Fibroblast of upper back skin (primary cell): ENCODE measurements at regions not wholly inside any gene's neighbourhood (a gene's known extent, or its start where the extent isn't known, plus 50 kb on each side); places are given as distances from the start of the nearest gene placed in this dataset.
"Not testable (repeated sequence)": the region's sequence is repeated elsewhere in the genome, so short reads cannot be mapped to it uniquely, and the experiment has no call there.

ENCODE experiments used
- DNase-seq: peaks from one replicate; pipeline ENCODE4 v3.0.0-alpha.2; 2013

- no peak for DNase-seq
Observed at GRCh38 chr6:77322604-77323003, 140.7 kb downstream of the HTR1B start.

- no peak for DNase-seq
Observed at GRCh38 chr6:77318256-77318655, 145.0 kb downstream of the HTR1B start.

GRCh38 chr6:77313595-77313994 lies 149.7 kb downstream of the HTR1B start:
- DNase-seq = no peak

GRCh38 chr6:77299931-77300330 lies 163.4 kb downstream of the HTR1B start:
- no peak for DNase-seq

GRCh38 chr6:77298283-77298682 lies 165.0 kb downstream of the HTR1B start:
- DNase-seq = no peak

GRCh38 chr6:77292564-77293546 lies 170.4 kb downstream of the HTR1B start:
- peak; percentile 89 for DNase-seq

GRCh38 chr6:77290798-77291197 lies 172.5 kb downstream of the HTR1B start:
- DNase-seq = no peak

GRCh38 chr6:77286541-77286940 lies 176.8 kb downstream of the HTR1B start:
- DNase-seq = no peak

- no peak for DNase-seq
Observed at GRCh38 chr6:77273929-77274328, 189.4 kb downstream of the HTR1B start.

- DNase-seq = no peak
Observed at GRCh38 chr6:77264970-77265369, 198.3 kb downstream of the HTR1B start.

GRCh38 chr6:77263003-77263402 lies 200.3 kb downstream of the HTR1B start:
- DNase-seq = no peak

- DNase-seq = not testable (repeated sequence)
Observed at GRCh38 chr6:77251801-77252200, 211.5 kb downstream of the HTR1B start.

GRCh38 chr6:77249560-77249959 lies 213.7 kb downstream of the HTR1B start:
- no peak for DNase-seq

GRCh38 chr6:77245026-77245425 lies 218.3 kb downstream of the HTR1B start:
- DNase-seq = no peak

- peak; percentile 31 for DNase-seq
Observed at GRCh38 chr6:77231438-77232305, 231.6 kb downstream of the HTR1B start.

- no peak for DNase-seq
Observed at GRCh38 chr6:77228279-77228678, 235.0 kb downstream of the HTR1B start.

GRCh38 chr6:77217896-77218295 lies 245.4 kb downstream of the HTR1B start:
- DNase-seq = no peak

- peak; percentile 28 for DNase-seq
Observed at GRCh38 chr6:77205936-77206335, 257.4 kb downstream of the HTR1B start.

GRCh38 chr6:77204555-77204954 lies 258.7 kb downstream of the HTR1B start:
- DNase-seq = no peak

- DNase-seq = no peak
Observed at GRCh38 chr6:77183447-77183846, 279.8 kb downstream of the HTR1B start.

- DNase-seq = no peak
Observed at GRCh38 chr6:77181749-77182148, 281.5 kb downstream of the HTR1B start.

GRCh38 chr6:77180326-77180725 lies 283.0 kb downstream of the HTR1B start:
- peak; percentile 14 for DNase-seq

- peak; percentile 70 for DNase-seq
Observed at GRCh38 chr6:77178821-77179220, 284.5 kb downstream of the HTR1B start.

GRCh38 chr6:77177470-77177869 lies 285.8 kb downstream of the HTR1B start:
- no peak for DNase-seq
